GM04504 (cell line): ENCODE measurements at regions not wholly inside any gene's neighbourhood (a gene's known extent, or its start where the extent isn't known, plus 50 kb on each side); places are given as distances from the start of the nearest gene placed in this dataset.

Experiments used
- DNase-seq: peaks from one replicate; pipeline ENCODE4 v3.0.0-alpha.2; 2012; ENCODE audit warnings: low read depth

DNA sequence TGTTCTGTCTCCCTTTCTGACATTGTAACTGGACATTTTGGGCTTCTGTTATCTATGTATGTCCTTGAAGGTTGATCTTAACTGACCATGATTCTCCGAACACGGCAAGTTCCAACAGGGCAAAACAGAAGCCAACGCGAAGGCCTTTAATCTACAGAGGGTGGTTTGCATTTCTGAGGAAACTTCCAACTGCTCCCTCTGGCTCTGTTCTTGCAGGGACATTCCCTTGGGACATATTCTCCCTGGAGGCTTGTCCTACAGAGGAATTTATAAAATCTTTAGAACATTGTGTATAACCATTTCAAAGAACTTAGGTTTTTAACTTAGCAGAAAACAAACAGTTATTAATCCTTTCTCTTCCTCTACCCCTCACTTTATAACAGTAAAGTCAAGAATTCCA is 189.0 kb upstream of the CDYL start:
- DNase-seq = no peak

DNA sequence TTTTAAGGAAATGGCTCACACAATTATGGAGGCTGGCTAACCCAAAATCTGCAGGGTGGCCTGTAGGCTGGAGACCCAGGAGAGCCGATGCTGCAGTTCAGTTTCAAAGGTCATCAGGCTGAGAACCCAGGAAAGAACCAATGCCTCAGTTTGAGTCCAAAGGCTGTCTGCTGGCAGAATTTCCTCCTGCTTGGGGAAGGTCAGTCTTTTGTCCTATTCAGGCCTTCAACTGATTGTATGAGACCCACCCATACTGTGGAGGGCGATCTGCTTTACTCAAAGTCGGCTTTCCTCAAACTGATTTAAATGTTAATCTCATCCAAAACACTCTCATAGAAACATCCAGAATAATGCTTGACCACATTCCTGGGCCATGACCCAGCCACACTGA is 189.7 kb upstream of the CDYL start:
- DNase-seq = no peak

DNA sequence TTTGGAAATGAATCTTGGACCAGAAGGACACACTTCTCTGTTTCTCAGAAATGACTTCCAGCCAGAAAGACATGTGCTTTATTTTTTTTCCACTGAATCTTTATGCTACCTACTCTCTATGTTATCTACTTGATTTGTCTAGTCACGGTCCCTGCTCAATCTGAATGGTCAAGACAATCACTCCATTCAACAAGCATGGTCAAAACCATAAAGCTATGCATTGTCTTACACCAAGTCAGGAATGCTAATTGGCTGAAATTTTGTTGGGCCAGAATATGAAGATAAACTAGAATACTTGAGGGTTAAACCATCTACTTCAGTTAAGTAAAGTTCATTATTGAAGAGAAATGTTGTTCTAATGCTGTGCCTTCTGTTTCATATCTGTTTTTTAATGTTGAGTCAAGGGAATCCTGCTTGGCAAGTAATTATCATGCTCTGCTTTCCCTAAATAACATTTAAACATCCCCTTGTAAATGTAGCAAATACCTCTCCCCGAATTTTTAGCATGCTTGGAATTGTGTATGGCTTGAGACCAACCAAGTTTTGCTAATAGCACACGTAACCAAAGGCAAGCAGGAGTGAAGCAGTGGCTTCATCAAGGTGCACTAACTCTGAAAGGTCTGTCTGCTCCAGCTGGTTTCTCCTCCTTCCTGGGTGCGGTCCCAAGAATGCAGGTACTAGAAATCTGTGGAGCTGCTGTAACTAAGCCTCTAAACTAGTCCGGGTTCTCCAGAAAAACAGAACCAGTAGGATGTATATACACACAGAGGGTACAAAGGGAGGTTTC is 190.3 kb upstream of the CDYL start:
- DNase-seq = no peak

DNA sequence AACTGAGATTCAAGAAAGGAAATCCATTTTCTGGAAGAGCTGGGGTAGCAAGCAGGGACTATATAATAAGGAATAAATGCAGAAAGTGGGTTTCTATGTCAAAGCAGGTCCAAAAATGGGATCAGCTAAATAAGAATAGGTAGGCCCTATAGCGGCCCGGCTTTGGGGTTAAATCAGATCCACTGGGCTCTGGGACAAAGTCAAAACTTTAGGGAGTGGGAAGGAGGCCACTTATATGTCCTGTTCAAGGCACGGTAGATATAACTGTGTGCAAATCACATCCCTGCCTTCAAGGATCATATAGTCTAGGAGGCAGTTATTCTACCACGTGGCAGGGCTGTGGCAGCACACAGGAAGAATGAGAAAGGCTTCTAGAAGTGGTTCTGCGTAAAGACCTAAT is 191.4 kb upstream of the CDYL start:
- no peak for DNase-seq

DNA sequence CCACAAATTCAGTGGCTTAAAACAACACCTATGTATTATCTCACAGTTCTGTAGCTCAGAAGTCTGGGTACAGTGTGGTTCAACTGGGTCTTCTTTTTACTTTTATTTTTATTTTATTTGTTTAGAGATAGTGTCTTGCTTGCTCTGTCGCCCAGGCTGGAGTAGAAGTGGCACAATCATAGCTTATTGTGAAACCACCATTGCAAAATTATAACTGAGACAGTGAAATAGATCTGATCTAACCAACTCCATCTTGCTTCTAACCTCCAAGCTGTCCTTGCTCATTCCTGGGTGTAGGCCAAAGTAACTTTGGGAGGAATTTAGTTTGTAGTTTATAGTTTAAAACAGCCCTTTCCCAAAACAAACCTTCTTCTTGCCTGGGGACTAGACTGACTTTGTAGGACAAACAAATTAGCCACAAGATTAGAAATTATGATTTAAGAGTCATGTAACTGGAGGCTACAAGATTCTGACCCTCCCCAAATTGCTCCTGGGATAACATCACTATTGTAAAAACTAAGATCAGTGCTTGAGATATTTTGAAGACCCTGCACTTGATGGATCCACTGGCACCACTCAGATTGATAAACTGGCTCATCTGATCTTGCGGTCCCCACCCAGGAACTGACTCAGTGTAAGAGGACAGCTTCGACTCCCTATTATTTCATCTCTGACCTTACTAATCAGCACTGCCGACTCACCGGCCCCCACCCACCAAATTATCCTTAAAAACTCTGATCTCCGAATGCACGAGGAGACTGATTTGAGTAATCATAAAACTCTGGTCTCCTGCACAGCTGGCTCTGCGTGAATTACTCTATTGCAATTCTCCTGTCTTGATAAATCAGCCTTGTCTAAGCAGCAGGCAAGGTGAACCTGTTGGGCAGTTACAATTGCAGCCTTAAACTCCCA is 193.4 kb upstream of the CDYL start:
- peak; percentile 63 for DNase-seq

DNA sequence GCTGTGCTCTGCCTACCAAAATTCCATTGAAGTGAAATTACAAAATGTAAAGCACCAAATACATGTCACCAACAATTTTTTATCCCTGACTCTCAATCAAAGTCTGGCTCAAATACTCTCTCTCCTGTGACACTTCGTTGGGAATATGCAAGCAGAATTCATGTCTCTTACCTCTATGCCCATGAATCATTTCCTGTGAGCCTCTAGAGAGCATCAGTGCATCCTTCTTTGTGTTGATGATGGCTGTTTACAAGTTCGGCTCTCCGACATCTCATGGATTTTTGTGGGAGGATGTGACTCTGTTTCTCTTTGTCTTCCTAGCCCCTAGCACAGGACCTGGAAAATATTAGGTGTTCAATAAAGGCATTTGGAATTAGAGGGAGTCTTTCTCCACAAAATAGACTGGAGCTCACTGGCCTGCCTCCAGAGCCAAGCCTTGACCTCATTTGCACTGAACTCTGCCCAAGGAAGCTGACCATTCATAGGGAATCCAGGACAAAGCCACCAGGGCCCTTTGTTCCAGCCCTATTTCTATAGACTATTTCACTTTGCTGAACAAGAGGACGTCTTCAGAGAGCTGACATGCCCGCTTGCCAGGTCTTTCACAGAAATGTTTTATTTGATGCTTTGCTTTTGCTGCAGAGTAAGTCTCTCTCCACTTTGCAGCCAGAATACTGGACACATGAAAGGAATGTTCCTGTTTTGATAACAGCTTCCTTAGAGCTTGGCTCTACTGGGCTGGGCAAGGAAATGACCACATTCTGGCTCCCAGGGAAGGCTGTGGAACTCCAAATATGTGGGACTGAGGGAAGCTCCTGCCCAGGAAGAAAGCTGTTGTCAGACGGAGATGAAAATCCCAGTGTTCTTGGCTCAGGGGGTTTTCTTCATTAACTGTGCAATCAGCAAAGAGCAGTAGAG is 194.5 kb upstream of the CDYL start:
- peak; percentile 74 for DNase-seq

DNA sequence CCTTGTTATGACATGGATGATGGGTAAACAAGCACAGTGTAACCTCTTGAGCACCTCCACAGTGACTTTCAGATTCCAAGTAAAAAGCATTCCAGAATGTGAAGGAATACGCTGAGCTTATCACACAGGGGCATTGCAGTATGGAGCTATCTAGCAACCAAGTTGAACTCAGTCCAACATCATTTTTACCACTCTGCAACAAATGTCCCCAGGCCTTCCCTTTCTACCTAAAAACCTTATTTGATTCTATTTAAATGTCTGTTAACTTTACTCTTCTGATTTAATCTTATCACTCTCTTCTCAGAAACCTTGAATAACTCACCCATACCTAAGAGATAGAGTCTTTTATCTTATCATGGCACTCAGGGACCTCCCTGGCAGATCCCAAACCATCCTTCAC is 195.8 kb upstream of the CDYL start:
- DNase-seq = no peak

DNA sequence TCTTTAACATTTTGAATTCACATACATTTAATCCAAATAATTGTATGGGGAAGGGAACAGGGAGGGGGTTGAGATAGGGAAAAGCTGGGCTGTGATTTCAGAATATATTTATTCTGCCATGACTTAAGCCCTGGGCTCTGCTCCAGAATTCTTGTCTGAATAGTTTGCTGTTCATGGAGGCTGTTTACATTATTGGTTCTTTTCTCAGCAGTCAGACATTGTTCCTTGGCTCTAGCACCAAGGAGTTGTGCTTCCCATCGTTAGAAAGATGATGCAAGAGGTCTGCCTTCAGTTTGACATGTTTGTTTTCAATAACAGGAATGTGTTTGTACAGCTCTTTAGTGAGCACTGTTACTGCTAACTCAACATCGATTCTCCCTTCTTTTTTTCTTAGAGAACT is 198.8 kb upstream of the CDYL start:
- peak; percentile 90 for DNase-seq

DNA sequence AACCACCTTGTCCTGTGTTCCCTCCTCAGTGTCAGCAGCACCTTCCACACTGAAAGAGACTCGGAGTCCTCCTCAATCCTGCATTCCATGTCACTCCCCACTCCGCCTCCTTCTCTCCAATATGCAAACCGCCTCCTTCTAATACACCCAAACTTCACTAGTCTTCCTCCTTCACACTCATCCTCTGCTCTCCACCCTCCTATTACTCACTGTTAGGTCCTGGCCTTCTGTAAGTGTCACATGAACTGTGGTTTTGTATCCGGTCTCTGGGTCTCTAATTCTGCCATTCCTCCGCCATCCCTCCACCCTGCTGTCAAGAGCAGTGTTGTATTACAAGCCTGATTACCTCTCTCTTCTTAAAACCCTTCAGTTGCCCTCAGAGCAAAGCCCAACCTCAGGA is 200.5 kb upstream of the CDYL start:
- DNase-seq = no peak

DNA sequence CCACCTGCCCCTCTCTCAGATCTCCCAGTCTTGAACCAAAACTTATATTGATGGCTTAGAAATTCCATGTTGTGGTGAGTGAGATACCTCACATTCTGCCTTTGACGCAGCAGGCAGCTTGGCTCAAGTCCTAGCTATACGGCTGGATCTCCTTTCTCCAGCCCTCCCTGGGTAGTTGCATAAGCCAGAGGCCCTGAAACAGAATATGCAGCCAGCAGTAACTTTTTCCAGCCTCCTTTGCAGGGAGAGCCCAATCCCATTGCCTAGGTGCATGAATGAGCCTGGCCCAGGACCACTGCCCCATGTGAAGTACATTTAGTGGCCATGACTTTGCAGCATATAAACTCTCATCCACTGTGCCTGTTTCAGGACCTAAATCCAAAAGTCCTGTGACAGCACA is 202.2 kb upstream of the CDYL start:
- peak; percentile 6 for DNase-seq

DNA sequence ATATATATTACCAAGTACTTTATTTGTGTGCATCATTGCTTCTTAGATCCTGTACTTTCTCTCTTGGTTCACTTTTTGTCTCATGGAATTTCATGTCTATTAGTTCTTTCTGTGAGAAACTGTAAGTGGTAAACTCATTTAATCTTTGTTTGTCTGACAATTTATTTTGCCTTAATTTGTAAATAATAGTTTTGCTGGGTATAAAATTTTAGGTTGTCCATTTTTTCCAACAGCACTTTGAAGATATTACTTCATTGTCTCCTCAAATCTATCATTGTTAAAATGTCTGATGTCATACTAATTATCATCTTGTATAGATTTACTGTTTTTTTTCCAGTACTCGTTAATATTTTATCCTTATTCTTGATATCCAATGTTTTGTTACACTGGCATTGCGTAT is 205.2 kb upstream of the CDYL start:
- DNase-seq = no peak

DNA sequence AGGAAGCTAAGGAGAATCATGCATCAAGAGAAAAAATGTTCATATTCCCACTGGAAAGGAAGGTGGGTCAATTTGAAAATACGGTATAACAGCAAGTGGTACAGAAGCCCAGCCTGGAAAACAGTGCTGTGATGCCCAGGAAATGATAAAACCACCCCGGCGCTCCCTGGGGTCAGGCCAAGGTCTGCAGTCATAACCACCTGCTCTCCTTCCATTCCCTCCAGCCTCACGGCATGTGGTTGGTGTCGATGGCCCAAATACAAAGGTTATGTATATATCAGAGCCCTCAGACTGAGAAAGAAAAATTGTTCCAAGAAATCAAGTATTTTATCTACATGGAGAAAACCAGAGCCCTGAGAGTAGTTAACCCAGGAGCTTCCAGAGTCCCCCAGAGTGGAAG is 208.1 kb upstream of the CDYL start:
- DNase-seq = no peak

DNA sequence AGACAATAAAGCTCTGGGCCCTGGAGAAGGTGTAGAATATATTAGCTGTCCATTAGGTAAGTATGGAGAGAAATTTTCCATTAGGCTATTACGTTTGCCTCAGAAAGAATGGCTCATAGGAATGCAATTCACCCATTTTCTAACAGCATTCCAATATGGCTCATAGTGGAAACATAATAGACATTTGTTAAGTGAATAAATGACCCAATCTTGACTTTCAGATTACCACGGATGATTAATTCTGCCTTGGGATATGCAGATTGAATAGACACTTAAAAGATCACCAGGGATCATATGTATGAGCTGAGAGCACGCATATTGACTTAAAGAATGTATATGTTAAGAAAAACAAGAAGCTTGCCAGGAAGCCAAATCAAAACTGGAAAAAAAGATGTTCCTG is 209.1 kb upstream of the CDYL start:
- no peak for DNase-seq

DNA sequence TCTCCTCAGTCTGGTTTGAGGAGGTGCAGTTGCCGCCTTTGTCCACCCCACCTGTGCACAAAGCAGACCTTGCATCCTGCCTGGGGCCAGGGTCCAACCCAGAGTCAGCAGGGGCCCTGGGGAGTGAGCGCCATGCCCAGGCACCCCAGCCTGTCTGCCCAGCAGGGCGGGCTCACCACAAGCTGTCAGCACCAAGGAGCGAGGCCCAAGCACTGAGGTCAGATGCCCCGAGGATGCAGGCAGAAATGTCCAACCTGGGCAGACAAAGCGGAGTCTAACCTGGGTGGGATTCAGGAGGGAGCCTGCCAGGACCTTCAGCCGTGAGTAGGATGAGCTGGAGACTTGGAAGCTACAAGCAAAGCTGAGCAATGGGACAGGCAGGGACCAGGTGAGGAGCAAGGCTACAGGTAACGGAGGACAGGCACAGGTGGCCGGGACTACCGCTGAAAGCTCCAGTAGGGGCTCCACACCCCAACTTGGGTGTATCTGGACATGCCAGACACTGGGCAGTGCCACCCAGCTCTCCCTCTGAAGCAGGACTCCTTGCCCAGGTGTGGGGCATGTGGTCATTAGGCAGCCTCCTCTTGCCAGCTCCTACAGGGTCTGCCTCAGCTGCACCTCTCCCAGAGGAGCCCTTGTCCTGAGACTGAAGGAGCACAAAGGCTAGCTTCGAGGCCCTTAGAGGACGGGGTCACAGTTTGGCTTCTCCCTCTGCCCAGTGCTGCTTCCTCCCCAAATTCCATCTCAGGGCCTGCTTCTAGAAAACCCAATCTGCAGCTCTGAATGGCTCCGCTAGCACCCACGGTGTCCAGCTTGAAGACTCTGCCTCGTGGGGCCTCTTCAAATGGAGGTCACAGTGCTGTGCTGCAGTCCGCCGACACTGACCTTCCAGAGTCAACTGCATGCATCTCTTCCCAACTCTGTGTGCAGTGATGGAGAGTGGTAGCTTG is 210.6 kb upstream of the CDYL start:
- DNase-seq = no peak

DNA sequence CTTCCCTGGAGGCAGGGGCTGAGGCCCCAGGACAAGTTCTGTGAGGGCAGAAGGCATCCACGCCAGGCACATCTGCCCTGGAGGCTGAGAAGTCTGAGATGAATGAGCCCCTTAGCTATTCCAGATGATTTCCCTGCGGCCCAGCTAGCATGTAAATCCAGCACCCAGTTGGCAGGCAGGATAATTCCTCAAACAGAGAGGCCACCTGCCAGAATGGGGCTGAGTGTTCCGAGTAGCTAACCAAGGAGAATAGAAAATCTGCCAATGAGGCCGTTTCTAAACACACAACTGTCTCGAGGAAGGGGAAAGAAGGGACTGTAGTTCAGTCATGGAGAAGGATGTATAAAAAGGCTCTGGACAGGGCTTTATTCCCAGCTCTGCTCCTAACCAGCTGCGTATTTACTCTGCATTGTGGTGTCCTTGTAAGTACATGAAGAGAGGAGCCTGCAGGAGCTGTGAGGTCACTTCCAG is 211.4 kb upstream of the CDYL start:
- no peak for DNase-seq

DNA sequence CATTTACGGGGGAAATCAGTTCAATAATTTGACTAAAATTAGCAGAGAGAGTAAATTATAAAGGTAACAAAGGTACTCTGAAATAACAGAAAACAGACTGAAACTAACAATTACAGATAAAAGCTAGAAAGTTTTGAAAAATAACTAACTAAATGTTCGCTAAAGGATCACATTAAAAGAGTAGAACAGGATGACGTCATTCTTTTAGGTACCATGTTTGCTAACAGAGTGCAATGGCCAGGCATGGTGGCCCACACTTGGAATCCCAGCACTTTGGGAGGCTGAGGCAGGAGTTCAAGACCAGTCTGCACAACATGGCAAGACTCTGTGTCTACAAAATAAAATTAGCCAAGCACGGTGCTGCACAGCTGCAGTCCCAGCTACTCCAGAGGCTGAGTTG is 212.3 kb upstream of the CDYL start:
- DNase-seq = no peak

DNA sequence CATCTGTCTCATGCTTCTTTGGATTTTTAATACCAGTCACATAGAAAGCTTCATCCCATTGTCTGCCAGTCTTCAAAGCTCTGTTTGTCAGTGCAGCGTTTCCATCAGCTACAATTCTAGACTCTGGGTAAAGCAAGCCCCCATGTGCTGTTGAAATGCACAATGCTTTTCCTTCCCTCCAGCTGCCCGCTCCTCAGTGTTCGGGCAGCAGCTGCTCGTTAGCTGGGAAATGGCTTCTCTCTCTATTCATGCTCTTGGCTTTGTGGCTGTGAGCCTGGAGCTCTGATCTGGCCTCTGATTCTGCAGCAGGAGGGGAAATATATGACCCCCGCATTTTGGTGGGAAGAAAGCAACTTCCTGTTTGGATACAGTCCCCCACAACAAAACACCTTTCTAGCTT is 213.0 kb upstream of the CDYL start:
- DNase-seq = no peak

DNA sequence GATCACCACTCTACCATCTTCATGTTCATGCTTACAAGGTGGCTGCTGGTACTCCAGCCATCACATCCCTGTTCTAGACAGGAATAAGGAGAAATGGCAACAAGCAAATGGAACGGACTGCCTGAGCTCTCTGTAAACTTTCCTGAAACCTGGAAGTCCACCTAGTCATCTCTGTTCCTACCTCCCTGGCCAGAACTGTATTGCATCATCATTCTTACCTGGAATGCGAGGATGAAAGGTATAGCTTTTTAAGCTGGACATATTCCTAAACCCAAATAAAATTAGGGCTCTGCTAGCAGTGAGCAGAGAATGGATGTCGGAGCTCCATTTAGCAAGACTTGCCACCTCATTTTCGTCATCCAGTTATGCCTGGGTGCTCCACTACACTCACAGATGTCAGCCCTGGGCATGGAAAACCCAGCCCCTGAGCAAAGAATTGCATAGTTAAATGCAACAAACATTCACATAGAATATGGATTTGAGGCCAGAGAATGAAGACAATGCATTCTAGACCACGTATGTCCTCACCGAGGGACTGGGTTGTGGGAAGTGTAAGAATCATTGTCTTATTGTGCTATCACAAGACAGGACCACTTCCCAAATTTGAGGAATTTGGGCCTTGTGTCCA is 214.3 kb upstream of the CDYL start:
- DNase-seq = no peak

DNA sequence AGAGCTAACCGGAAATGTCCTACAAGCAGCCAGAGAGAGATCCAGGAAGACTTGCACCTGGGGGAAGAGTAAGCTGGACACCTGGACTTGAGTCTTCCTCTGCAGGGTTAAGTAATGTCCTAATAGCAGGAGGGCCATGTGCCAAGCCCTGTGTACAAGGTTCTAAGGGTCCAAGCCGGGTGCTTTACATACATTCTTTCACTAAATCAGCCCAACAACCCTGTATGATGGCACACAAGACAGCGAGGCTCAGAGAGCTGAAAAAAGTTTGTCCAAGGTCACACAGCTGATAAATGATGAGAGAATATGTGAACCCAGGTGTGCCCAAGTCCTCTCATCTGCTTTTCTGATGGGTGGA is 215.1 kb upstream of the CDYL start:
- DNase-seq = no peak

DNA sequence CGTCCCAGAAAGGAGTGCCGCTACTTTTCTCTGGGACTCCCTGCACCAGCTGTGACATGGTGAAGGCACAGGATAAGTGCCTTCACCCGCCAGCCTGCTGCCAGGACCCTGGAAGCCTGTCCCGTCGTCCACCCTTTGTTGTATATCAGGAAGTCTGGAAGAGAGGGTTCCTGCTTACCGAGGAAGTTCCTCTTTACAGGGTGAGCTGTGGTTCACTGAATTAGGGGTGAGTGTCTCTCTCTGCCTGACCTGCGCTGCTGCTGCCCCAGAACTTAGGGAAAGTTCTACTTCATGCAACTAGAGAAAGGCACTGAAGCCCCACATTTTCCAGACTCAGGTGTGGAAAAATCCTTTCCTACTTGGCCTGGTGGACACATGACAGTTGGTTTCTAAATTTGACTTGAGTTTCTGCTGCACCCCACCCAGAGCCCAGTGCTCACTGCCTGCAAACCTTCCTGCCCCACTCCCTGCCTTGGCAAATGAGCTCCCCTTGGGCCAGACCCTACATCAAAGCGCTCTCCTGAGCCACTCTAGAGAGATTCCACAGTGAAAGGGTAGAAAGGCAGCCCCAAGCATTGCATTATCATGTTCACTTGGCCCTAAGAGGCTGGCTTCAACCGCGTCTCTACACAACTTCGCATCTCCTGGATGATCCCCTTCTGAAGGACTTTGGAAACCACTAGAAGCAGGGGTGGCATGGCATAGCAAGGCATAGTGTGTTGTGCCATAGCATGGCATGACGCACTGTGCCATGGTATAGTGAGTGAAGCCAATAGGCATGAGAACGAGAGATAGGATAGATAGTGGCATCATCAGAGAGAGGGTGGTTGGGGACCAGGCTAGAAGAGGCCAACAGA is 215.8 kb upstream of the CDYL start:
- no peak for DNase-seq
